ENCODE measurements at regions not wholly inside any gene's neighbourhood (a gene's known extent, or its start where the extent isn't known, plus 50 kb on each side); places are given as distances from the start of the nearest gene placed in this dataset.

GRCh38 chr6:165895421-165896165 is 232.6 kb upstream of the PDE10A start:
- TF ChIP-seq EZH2phosphoT487 (IDR thresholded peaks at IDR 0.05; ENCODE audit: low read depth, severe bottlenecking, unreplicated experiment) (no peak), EZH2 (IDR thresholded peaks at IDR 0.05; ENCODE audit: borderline replicate concordance) (no peak)
- TF ChIP-seq, protein P1, sequence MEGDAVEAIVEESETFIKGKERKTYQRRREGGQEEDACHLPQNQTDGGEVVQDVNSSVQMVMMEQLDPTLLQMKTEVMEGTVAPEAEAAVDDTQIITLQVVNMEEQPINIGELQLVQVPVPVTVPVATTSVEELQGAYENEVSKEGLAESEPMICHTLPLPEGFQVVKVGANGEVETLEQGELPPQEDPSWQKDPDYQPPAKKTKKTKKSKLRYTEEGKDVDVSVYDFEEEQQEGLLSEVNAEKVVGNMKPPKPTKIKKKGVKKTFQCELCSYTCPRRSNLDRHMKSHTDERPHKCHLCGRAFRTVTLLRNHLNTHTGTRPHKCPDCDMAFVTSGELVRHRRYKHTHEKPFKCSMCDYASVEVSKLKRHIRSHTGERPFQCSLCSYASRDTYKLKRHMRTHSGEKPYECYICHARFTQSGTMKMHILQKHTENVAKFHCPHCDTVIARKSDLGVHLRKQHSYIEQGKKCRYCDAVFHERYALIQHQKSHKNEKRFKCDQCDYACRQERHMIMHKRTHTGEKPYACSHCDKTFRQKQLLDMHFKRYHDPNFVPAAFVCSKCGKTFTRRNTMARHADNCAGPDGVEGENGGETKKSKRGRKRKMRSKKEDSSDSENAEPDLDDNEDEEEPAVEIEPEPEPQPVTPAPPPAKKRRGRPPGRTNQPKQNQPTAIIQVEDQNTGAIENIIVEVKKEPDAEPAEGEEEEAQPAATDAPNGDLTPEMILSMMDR (IDR thresholded peaks at IDR 0.05; ENCODE audit: poor library complexity) = no peak
- Histone ChIP-seq H3K4me3 (no peak overlapping the region), H3K9me3 (ENCODE audit: low read depth) (no peaks in the 10 kb centered on the region), H3K4me1 (ENCODE audit: insufficient read depth) (no peaks in the 10 kb centered on the region), H3K36me3 (replicated peaks; ENCODE audit: insufficient read depth, low read depth) (no peaks in the 10 kb centered on the region), H3K27me3 (peaks cover 4% of the 10 kb centered on the region), H4K20me1 (ENCODE audit: insufficient read depth, poor library complexity, severe bottlenecking) (no peaks in the 10 kb centered on the region), H3K9me2 (replicated peaks; ENCODE audit: insufficient read depth) (no peaks in the 10 kb centered on the region), H2AFZ (no peak overlapping the region), H3K4me2 (no peak overlapping the region), H3K79me2 (no peaks in the 10 kb centered on the region), H3K27ac (no peak overlapping the region)
- DNase-seq (ENCODE audit: low spot score) = no peak
- WGBS (ENCODE audit: low lambda C conversion rate, missing lambda C conversion rate) = 84% methylated on average over 10 of the region's 10 CpGs

GRCh38 chr6:165894171-165894825 is 231.3 kb upstream of the PDE10A start:
- Histone ChIP-seq H3K4me3 (no peak overlapping the region), H4K20me1 (ENCODE audit: insufficient read depth, poor library complexity, severe bottlenecking) (no peaks in the 10 kb centered on the region), H3K27me3 (peaks cover 6% of the 10 kb centered on the region), H3K4me2 (no peak overlapping the region), H2AFZ (no peak overlapping the region), H3K36me3 (replicated peaks; ENCODE audit: insufficient read depth, low read depth) (no peaks in the 10 kb centered on the region), H3K79me2 (no peaks in the 10 kb centered on the region), H3K9me2 (replicated peaks; ENCODE audit: insufficient read depth) (no peaks in the 10 kb centered on the region), H3K9me3 (ENCODE audit: low read depth) (no peaks in the 10 kb centered on the region), H3K4me1 (ENCODE audit: insufficient read depth) (no peaks in the 10 kb centered on the region), H3K27ac (no peak overlapping the region)
- 72% methylated on average over 10 of the region's 10 CpGs for WGBS (ENCODE audit: low lambda C conversion rate, missing lambda C conversion rate)
- DNase-seq (ENCODE audit: low spot score) = no peak
- no peak for TF ChIP-seq EZH2phosphoT487 (IDR thresholded peaks at IDR 0.05; ENCODE audit: low read depth, severe bottlenecking, unreplicated experiment)
- TF ChIP-seq, protein P1 (IDR thresholded peaks at IDR 0.05; ENCODE audit: poor library complexity) = no peak
- TF ChIP-seq EZH2 (IDR thresholded peaks at IDR 0.05; ENCODE audit: borderline replicate concordance) = no peak

- TF ChIP-seq EZH2 (IDR thresholded peaks at IDR 0.05; ENCODE audit: borderline replicate concordance) (no peak), EZH2phosphoT487 (IDR thresholded peaks at IDR 0.05; ENCODE audit: low read depth, severe bottlenecking, unreplicated experiment) (no peak)
- TF ChIP-seq, protein P1 (IDR thresholded peaks at IDR 0.05; ENCODE audit: poor library complexity) = no peak
- Histone ChIP-seq H3K79me2 (no peaks in the 10 kb centered on the region), H3K36me3 (replicated peaks; ENCODE audit: insufficient read depth, low read depth) (no peaks in the 10 kb centered on the region), H3K9me2 (replicated peaks; ENCODE audit: insufficient read depth) (no peaks in the 10 kb centered on the region), H4K20me1 (ENCODE audit: insufficient read depth, poor library complexity, severe bottlenecking) (no peaks in the 10 kb centered on the region), H2AFZ (no peak overlapping the region), H3K27me3 (peaks cover 6% of the 10 kb centered on the region), H3K4me3 (no peak overlapping the region), H3K9me3 (ENCODE audit: low read depth) (no peaks in the 10 kb centered on the region), H3K4me2 (no peak overlapping the region), H3K4me1 (ENCODE audit: insufficient read depth) (no peaks in the 10 kb centered on the region), H3K27ac (no peak overlapping the region)
- WGBS (ENCODE audit: low lambda C conversion rate, missing lambda C conversion rate) = 89% methylated on average over 6 of the region's 6 CpGs
- DNase-seq (ENCODE audit: low spot score) = no peak
These were observed 230.4 kb upstream of the PDE10A start for GRCh38 chr6:165893431-165893830.

Measured in hepatocyte (in vitro differentiated cells).